Endothelial cell of umbilical vein (primary cell): ENCODE measurements at regions not wholly inside any gene's neighbourhood (a gene's known extent, or its start where the extent isn't known, plus 50 kb on each side); places are given as distances from the start of the nearest gene placed in this dataset.

ENCODE experiments used
- BruUV-seq: library from RNA; stranded (reverse); fragments of 400-500 nt; replicated peaks from 2 replicates; lab custom pipeline; 2021; lab: Mats Ljungman, UMichigan
- CTCF ChIA-PET: fragments of 300-600, 350-600 bp; sonication (Branson Sonifier 250); formaldehyde crosslinking; loops from one replicate; lab custom pipeline; 2021; ENCODE audit warnings: antibody characterized with exemption, inconsistent platforms; lab: Charles Lee
- POLR2A ChIA-PET: fragments of 300-600, 350-600 bp; sonication (Branson Sonifier 250); formaldehyde crosslinking; loops from one replicate; lab custom pipeline; 2021; ENCODE audit warnings: antibody characterized with exemption, inconsistent platforms; lab: Charles Lee
- DNase-seq: peaks from one replicate; pipeline ENCODE4 v3.0.0-alpha.2; 2011; ENCODE audit warnings: low read depth, low spot score
- FAIRE-seq: peaks from 2 replicates; lab custom pipeline; 2011; peaks lifted over from hg19 to GRCh38; lab: Jason Lieb, UNC
- H2AFZ ChIP-seq: 2 replicates; pipeline ENCODE4 v1.6.0; 2012; ENCODE audit warnings: low read depth, low read length, control low read depth, inconsistent platforms
- H3K27ac ChIP-seq: 2 replicates; pipeline ENCODE4 v1.5.1; 2011; ENCODE audit warnings: low read depth, mild to moderate bottlenecking, control low read depth, low read length, moderate library complexity; ENCODE audit not compliant: insufficient read depth
- H3K27me3 ChIP-seq, 2 experiments: 2 replicates each; pipeline versions ENCODE4 v1.6.0 to v1.6.1; 2011; ENCODE audit warnings: low read length in 2 of 2, mixed read lengths in 1 of 2; ENCODE audit not compliant: control insufficient read depth in 2 of 2, insufficient read depth in 2 of 2
- H3K36me3 ChIP-seq, 2 experiments: 2 replicates in 1 of 2; 3 replicates in 1 of 2; pipeline ENCODE4 v1.5.1; 2011; ENCODE audit warnings: low read length in 2 of 2, mild to moderate bottlenecking in 1 of 2, moderate library complexity in 1 of 2; ENCODE audit not compliant: control insufficient read depth in 2 of 2, insufficient read depth in 2 of 2; ENCODE audit errors: extremely low read depth in 1 of 2
- H3K4me1 ChIP-seq: 3 replicates; pipeline ENCODE4 v1.5.1; 2011; ENCODE audit warnings: mild to moderate bottlenecking, low read length; ENCODE audit not compliant: control insufficient read depth, insufficient read depth; ENCODE audit errors: extremely low read depth
- H3K4me2 ChIP-seq: 2 replicates; pipeline ENCODE4 v1.6.1; 2011; ENCODE audit warnings: low read length, control low read depth, mixed read lengths; ENCODE audit not compliant: insufficient read depth
- H3K4me3 ChIP-seq, 3 experiments: fragments of 200-600 bp in 1 of 3; sonication (generic), shearing (Covaris generic) in 1 of 3; replicated peaks in 1 of 3; 2 replicates each; pipeline ENCODE4 v1.5.1; 2011 to 2016; ENCODE audit warnings: control low read depth in 3 of 3, low read length in 3 of 3, mild to moderate bottlenecking in 2 of 3, inconsistent platforms in 1 of 3, low read depth in 1 of 3, moderate library complexity in 1 of 3; ENCODE audit not compliant: insufficient read depth in 1 of 3
- H3K79me2 ChIP-seq: 2 replicates; pipeline ENCODE4 v1.6.0; 2012; ENCODE audit warnings: low read length, inconsistent platforms; ENCODE audit not compliant: control insufficient read depth, insufficient read depth
- H3K9ac ChIP-seq: replicated peaks from 2 replicates; pipeline ENCODE3; 2011; ENCODE audit warnings: low read length, control low read depth; ENCODE audit not compliant: insufficient read depth; ENCODE audit errors: extremely low read depth
- H3K9me1 ChIP-seq: replicated peaks from 3 replicates; pipeline ENCODE4 v1.6.0; 2011; ENCODE audit warnings: mild to moderate bottlenecking, low read length; ENCODE audit not compliant: control insufficient read depth, insufficient read depth; ENCODE audit errors: extremely low read depth
- H3K9me3 ChIP-seq: replicated peaks from 2 replicates; pipeline ENCODE4 v1.5.1; 2012; ENCODE audit warnings: low read length, inconsistent platforms; ENCODE audit not compliant: control insufficient read depth, insufficient read depth
- H4K20me1 ChIP-seq: replicated peaks from 2 replicates; pipeline ENCODE3; 2011; ENCODE audit warnings: mild to moderate bottlenecking, low read length; ENCODE audit not compliant: control insufficient read depth, insufficient read depth; ENCODE audit errors: extremely low read depth
- CTCF ChIP-seq, 2 donors: IDR thresholded peaks; 1 replicate in 1 of 2; 2 replicates in 1 of 2; pipeline ENCODE4 v1.5.1; 2011; ENCODE audit warnings: low read length in 2 of 2, mild to moderate bottlenecking in 2 of 2, moderate library complexity in 2 of 2, control low read depth in 1 of 2, inconsistent platforms in 1 of 2, low read depth in 1 of 2; ENCODE audit not compliant: insufficient read depth in 1 of 2; ENCODE audit errors: extremely low read depth in 1 of 2
- EZH2 ChIP-seq: IDR thresholded peaks from 2 replicates; pipeline ENCODE4 v1.6.1; 2012; ENCODE audit warnings: borderline replicate concordance, low read depth, mild to moderate bottlenecking, moderate library complexity, low read length, inconsistent platforms; ENCODE audit not compliant: severe bottlenecking
- FOS ChIP-seq: IDR thresholded peaks from 2 replicates; pipeline ENCODE4 v1.6.1; 2011; ENCODE audit warnings: mild to moderate bottlenecking, low read length, moderate library complexity, borderline replicate concordance; ENCODE audit not compliant: insufficient read depth
- GATA2 ChIP-seq: IDR thresholded peaks from 2 replicates; pipeline ENCODE4 v1.7.0; 2011; ENCODE audit warnings: low read depth, mild to moderate bottlenecking, moderate library complexity, mixed read lengths, low read length; ENCODE audit not compliant: insufficient read length, insufficient read depth
- JUN ChIP-seq: IDR thresholded peaks from 2 replicates; pipeline ENCODE4 v1.6.1; 2011; ENCODE audit warnings: borderline replicate concordance, low read depth; ENCODE audit not compliant: insufficient read length, insufficient read depth
- MAX ChIP-seq: IDR thresholded peaks from 2 replicates; pipeline ENCODE4 v1.6.1; 2011; ENCODE audit not compliant: insufficient read depth, insufficient read length
- MYC ChIP-seq: IDR thresholded peaks from one replicate; pipeline ENCODE4 v1.6.1; 2011; ENCODE audit warnings: mild to moderate bottlenecking, low read depth, low read length
- POLR2A ChIP-seq: IDR thresholded peaks from 2 replicates; pipeline ENCODE4 v1.6.1; 2012; ENCODE audit warnings: low read depth, mild to moderate bottlenecking, control low read depth, low read length
- POLR2AphosphoS5 ChIP-seq: IDR thresholded peaks from 2 replicates; pipeline ENCODE4 v1.6.1; 2012; ENCODE audit warnings: low read depth, mild to moderate bottlenecking, control low read depth, low read length, moderate library complexity; ENCODE audit not compliant: insufficient read depth
- dilution Hi-C: fragments of 300-500 bp; cut with MboI; formaldehyde crosslinking; loops from one replicate; pipeline ENCODE4 v1.15.0; 2019; ENCODE audit warnings: low sequenced_read_pairs; ENCODE audit not compliant: extremely low pct_ligation_motif_present
- intact Hi-C: fragments of 100-400 bp; cut with micrococcal nuclease; formaldehyde crosslinking; loops from one replicate; pipeline ENCODE4 v1.10.0; 2022

DNA sequence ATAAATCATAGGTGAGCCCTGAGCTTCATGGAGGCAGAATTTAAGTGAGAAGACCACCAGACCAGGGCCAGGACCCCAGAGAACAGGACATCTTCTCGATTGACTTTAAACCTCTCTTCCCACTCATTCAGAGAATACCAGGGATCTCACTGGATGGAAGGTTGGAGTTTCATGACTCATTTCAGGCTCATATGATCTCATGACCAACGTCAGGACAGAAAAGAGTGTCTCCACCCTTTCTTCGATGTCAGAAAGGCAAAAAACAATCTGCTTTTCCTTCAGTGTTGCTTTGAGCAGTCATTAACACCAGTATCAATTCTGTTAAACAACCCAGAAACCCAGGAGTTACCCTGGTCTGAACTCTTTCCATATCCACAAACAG, 361.0 kb downstream of the KLF12 start:
- H3K36me3 ChIP-seq = no peaks in the 10 kb centered on the region
- dilution Hi-C loops = no loop called here
- no TSS peak for BruUV-seq
- FAIRE-seq (no peak), DNase-seq (no peak)
- H3K4me2 ChIP-seq = no peak overlapping the region
- no peaks in the 10 kb centered on the region for H4K20me1 ChIP-seq
- intact Hi-C loops = no loop called here
- CTCF ChIA-PET = interaction anchor here (1.2 to 1.4 kb wide), 2 partner anchors 9 to 34 kb away, joined by 3 to 4 read pairs; no protein-coding TSS in a partner anchor
- peaks cover 11% of the 10 kb centered on the region for H3K4me1 ChIP-seq
- H3K9me1 ChIP-seq = no peaks in the 10 kb centered on the region
- H3K79me2 ChIP-seq = no peaks in the 10 kb centered on the region
- POLR2A ChIA-PET = no interaction called here
- no peak overlapping the region for H3K27ac ChIP-seq
- no peak for TF ChIP-seq EZH2
- TF ChIP-seq POLR2A = no peak
- no peak for TF ChIP-seq GATA2
- TF ChIP-seq POLR2AphosphoS5 = no peak
- no peak for TF ChIP-seq JUN
- no peak for TF ChIP-seq MAX
- no peak for TF ChIP-seq MYC
- TF ChIP-seq CTCF (IDR thresholded peaks at IDR 0.05; ENCODE audit: extremely low read depth in 1 of 2, insufficient read depth in 1 of 2, low read depth in 1 of 2, low read length in 2 of 2) = no peak
- TF ChIP-seq FOS = no peak
- no peaks in the 10 kb centered on the region for H3K9me3 ChIP-seq
- no peak overlapping the region for H3K4me3 ChIP-seq
- no peak overlapping the region for H3K9ac ChIP-seq
- no peak overlapping the region for H2AFZ ChIP-seq
- no peaks in the 10 kb centered on the region for H3K27me3 ChIP-seq
